Stimulated activated naive CD4-positive, alpha-beta T cell (primary cell): ENCODE measurements at regions not wholly inside any gene's neighbourhood (a gene's known extent, or its start where the extent isn't known, plus 50 kb on each side); places are given as distances from the start of the nearest gene placed in this dataset.

ENCODE experiments used
- DNase-seq, 6 experiments: peaks; one replicate each; lab custom pipeline; 2025; lab: John Stamatoyannopoulos, UW

DNA sequence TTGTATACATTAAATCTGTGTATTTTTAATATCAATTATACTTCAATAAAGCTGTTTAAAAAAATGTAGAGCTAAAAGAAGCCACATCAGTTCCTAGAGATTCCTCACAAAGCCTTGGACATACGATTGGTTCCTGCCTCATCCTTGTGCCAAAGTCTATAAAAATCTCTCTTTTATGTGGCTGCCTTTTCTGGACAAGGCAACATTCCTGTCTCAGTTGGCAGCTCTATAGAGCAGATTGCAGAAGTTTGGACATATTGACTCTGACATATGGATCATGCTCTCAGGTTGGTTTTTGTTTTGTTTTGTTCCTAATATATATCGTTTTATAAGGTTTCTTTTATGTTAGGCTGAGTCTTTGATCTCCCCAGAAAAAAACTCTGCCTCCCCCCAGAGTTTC, 148.9 kb downstream of the MAFB start:
- no peak for DNase-seq

DNA sequence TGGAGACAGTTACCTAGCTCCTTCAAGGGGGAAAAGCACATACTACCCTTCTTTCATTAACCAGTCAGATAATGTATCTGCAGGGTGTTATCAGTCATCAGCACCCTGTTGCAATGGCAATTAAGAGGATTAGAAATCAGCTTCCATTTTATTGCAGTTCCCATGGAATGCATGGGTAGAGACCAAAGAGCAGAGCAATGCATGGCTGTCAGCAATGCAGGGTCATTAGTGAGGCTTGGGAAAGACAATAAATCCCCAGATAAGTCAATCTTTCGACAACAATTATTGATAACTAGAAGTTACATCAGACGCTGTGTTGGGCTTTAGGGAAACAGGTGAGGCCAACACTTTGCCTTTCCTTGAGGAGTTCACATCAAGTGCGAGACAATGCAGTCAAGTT, 150.9 kb downstream of the MAFB start:
- no peak for DNase-seq

DNA sequence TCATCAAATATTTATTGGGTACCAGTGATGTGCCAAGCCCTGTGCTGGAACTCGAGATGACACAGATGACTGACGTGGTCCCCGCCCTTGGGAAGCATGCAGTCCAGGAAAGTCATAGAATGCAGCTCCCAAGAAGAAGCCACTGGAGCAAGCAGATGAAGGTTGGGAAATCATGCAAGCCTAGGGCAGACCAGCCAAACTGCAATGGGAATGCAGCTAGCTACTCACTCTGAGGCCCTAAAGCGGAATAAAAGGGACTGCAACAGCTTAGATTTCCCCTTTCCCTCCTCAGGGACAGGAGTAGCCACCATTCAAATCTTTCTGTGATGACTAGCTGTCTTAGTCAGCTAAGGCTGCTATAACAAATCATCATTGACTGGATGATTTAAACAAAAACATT, 152.2 kb downstream of the MAFB start:
- DNase-seq, result no peak

DNA sequence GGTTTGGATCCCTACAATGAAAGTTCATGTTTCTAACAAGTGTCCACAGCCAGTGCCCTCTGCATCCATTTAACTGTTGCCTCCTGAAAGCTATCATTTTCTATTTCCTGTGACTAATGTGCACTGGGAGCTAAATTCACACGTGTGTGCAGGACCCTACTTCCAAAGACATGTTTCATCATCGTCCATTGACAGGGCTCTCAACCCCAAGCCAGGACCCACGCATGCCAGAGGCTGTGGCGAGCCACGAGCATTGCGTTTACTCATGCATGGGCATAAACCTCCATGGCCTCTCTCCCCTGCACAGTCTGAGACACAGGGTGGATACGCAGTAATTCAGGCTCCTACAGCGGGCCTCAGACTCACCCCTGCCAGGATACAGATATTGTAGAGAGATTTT, 153.2 kb downstream of the MAFB start:
- DNase-seq, result no peak

DNA sequence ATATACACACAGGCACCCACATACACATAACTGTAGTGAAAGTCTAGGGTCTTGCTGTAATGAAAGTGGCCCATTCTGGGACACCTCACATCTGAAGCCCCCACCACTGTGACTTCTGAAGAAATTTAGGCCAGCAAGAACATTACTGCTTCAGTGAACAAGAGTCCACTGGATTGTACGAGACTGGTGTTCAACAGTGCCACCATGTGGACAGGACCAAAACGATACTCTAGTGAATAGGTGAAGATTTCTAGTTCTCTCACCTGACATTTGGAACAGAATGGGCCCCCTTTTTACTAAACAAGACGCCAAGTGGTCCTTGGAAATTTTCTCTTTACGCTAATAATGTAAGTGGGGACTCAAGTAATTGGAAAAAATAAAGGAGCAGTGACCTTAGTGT, 156.9 kb downstream of the MAFB start:
- DNase-seq, result no peak

DNA sequence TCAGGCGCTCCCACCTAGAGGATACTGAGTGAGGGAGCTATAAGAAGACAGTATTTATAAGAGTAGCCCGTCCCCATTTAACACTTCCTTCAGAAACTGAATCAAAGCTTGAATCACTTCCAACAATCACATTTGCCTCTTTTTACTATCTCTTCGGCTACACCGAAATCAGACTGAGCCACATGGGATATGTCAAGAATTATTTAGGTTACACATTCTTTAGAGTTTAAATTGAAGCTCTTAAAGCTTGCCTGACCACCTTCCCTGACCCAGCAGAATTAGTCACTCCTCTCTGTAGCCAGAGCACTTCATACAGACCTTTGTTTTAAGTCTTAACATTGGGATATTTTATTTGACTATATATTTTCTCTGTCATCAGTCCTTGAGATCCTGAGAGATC, 163.7 kb downstream of the MAFB start:
- no peak for DNase-seq

DNA sequence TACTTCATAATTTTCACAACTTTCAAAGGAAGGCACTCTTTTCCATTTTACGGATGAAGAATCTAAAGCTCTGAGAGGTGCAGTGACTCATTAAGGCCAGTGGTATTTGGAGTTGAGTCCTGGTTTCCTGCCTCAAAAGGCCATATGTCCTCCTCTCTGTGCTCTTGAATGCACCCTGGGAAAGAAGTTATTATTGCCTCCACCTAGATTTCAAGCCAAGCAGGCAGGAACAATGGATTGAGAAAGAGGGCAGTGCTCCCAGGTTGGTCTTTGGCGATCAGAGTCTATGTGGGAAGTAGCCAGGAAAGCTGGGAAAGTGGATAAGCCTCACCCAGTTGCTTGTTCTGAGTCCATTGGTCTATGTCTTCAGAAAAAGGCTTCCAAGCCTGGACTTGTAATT, 165.0 kb downstream of the MAFB start:
- no peak for DNase-seq

DNA sequence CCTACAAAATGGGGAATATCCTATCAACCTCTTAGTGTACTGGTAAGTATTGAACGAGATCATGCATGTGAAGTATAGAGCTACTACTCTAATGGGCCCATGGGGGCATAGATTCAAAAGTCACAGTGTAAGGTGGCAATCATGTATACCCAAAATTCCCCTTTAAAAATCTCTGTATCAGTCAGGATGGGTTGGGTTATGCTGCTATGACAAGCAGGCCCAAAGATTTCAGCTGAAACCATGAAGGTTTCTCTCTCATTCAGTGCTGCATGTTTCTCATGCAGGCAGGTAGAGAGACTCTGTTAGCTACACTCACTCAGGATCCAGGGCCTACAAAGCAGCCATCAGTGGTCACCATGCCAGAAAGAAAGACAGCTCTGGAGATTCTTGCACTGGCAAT, 166.6 kb downstream of the MAFB start:
- no peak for DNase-seq

DNA sequence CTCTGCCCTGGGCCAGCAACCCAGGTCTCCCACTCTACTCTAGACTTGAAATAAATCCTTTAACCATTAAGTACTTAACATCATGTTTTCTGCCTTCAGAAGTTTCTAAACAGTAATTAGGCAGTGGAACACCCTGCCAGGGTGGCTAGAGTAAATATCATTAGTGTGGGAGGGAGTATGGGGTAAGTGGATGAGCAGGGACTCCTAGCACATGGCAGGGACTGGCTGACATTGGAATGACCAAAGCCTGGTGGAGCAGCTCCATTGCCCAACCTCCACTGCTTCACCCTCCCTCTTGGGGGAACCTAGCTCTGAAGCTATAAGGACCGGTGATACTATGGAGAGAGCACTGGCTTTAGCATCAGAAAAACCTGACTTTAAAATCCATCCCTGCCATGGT, 167.1 kb downstream of the MAFB start:
- no peak for DNase-seq

DNA sequence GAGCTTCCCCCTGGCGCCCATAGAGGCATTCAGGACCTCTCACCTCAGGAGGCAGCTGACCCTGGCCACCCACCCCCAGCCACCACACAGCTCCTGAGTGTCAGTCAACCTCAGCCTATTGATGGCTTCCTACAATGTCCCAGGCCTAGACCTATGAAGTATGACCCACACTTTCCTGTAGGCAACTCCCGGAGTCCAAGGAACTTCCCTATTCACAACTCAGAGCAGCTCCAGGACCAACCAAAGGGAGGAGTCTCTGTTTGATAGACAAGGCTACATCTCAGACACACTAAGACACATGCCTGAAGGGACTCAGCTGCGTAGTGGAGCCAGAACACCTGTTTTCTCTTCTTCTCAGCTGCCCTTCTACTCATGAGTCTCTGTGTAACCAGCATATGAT, 169.1 kb downstream of the MAFB start:
- DNase-seq, result no peak

DNA sequence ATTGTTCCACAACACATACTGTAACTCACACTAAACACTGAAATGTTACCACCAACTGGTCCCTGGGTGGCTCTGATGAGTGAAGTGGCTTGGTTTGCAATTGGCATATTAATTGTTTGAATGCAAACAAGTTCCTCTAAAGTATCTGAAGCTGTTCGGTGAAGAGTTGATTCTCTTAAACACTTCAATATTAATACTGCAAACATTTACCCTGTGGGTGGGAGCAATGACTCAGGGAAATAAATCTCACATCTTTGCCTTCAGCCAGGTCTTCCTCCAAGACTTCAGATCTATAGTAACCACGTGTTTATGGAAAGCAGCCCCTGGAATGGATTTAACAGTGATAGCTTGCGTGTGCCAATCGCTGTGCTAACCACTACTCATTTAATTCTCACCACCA, 176.0 kb downstream of the MAFB start:
- DNase-seq, result no peak

DNA sequence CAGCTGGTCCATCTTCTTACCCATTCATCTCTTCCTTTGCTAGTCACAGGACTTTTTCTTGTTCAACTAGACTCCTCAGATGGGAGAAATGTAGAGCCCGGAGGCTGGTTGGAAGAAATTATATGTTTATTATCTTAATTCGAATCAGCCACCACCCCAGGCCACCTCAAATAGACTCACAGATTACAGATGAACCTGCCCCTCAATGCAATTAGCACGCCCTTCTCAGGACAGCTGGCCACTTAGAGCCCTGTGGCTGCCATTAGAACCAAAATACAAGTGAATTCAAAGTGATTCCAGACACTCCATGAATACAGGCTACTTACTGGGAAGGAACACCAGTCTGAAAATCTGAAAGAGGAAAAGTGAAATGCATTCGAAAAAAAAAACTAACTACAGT, 176.4 kb downstream of the MAFB start:
- no peak for DNase-seq

DNA sequence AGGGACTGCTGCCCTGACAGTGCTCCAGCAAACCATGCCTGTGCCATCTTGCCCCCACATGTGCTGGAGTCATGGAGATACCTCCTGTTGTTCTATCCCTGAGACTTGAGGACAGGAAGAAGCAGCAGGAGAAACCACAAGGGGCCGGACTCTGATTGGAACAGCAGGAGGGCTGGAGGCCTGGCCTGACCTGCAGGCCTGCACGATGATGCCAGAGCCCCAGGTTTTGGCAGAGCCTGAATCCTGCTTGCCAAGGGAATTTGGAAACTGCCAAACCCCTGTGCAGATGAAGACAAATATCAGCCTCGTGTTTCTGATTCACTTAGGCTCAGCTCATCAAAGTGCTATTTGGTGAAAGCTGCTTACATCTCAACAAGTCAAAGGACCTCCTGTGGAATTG, 177.6 kb downstream of the MAFB start:
- DNase-seq, result no peak

DNA sequence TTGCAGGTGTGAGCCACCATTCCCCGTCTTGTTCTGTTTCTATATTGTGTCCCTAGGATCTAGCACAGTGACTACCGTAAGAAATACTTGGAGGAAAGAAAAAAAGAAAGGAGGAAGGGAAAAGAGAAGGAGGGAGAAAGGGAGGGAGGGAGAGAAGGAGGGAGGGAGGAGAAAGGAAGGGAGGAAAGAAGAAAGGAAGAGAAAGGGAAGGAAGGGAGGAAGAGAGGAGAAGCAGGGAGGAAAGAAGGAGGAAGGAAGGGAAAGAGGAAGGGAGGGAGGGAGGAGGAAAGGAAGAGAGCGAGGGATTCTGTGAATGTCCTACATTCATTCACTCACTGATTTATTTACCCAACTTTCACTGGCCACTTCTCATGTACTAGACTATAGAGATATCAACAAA, 178.4 kb downstream of the MAFB start:
- DNase-seq, result no peak

DNA sequence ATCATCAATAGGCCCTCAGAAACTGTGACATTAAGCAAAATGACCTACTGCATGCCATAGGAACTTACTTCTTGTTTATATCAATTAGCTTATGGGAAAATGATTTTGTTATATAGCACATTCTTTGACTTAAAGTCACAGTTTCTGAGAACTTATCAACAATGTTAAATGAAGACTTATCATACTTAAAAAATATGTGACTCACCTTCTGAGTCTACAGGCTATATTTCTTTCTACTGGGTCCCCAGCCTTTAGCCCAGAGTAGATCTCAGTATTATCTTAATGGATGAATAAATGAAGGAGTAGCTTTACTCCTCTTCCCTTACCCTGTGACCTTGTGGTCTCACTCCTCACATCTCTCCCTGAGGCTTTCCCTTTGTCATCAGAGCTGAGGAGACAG, 180.2 kb downstream of the MAFB start:
- no peak for DNase-seq

DNA sequence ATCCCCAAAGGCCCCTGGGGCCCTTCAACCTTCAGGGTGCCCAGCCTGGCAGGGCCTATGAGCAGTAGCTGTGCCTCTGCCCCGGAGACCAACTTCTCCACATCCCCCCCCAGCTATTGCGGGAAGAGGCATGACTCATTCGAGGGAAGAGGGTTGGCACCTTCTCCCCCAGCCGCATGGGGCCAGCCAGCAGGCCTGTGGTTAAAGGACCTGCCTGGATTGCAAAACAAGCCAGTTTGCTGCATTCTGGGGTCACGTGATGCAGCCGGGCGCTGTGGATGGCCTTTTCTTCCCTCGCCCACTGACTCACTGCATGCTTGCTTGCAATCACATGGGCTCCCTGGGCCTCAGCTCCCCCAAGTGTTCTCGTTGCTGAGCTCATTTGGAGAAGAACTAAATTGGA, 182.5 kb downstream of the MAFB start:
- DNase-seq, result no peak

DNA sequence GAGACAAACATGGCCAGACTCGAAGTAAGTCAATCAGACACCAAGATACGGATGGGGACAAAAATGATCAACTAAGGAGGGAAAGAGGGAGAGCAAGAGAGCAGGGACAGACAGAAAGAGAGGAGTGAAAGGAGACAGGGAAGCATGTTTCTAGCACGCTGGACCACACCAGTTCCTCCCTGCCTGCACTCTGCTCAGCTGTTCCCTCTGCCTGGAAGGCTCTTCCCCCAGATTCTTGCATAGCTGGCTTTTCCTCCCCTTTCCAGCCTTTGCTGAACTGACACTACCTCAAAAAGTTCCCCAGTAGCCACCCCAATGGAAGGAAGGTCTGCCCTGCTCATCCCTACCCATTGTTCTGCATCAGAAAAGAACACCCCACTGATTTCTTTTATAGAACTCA, 185.9 kb downstream of the MAFB start:
- no peak for DNase-seq

DNA sequence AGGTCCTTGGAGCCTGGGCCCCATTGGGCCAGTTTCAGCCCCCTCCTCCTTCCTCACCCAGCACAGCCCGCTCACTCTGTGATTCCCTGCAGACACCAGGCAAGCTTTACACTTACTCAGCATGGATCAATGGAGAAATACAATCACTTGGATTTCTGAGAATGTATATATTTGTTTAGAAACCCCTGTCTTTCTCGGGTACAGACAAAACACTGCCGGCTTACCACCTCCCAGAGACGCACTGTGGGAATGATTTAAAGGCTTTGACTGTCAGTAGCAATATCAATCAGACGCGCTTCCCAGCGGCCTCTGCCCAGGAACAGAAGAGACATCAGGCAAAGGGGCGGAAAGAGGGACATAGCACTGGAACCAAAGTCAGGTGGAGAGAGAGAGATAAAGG, 186.5 kb downstream of the MAFB start:
- no peak for DNase-seq

DNA sequence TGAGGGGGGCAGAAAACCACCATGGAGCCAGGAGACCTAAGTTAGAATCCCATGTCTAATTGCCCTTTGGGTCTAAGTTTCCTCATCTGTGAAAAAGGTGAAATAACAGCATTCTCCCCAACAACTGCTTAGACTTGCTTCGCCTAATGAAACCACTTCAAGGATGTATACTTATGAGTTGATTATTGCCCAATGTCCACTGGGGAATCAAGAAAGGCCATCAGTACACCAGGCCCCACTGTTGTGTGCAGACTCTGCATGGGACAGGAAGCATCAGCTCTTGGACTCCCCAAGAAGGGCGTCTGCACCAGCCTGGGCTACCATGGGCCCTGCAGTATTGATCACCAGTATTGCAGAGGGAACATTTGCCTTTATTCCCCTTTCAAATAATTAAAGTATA, 189.6 kb downstream of the MAFB start:
- DNase-seq, result no peak

DNA sequence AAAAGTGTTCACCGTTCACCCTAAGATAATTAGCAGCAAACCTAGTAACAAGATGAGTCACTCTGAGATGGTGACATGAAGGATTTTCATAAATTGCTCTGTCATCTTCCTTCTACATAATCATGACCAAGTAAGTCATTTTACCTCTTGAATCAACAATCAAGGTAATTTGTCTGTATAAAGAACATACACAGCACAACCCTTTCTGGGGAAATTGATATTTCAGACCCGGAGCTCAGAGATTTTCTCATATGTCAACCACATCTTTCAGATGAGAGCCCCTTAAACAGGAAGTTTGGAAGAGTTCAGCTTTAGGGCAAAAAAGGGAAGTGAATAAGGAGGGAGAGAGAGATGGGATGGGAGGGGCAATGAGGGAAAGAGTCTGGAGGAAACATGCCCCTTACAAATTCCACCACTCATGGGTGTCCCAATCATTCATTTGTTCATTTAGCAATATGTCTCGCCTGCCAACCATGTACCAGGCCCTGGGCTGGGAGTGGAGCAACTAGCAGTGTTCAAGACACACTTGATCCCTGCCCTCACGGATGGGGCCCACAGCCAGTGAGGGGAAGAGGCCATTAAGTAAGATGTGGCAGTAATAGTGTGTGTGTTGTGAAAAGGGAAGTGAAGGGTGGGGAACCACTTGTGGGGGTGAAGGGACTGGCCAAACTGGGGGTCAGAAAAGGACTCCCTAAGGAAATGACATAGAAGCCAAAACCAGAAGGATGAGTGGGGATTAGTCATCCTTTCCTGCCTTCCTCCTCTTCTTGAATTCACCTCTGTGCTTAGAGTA, 190.9 kb downstream of the MAFB start:
- DNase-seq, result no peak

DNA sequence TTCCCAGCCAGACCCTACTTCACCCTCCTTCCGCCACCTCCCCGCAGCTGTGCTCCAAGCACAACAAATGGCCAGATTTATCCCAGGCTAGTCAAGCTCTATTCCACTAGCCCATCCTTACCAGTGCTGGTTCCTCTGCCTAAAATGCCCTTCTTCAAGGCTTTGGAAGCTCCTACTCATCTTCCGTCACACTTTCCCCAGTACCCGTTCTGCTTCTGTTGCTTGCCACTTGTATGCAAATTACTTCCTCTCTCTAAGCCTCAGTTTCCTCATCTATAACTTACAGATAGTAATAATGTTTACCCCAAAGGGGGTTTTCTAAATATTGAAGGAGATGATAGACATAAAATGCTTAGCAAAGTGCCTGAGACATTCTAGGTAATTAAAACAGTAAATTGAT, 193.1 kb downstream of the MAFB start:
- DNase-seq, result no peak

DNA sequence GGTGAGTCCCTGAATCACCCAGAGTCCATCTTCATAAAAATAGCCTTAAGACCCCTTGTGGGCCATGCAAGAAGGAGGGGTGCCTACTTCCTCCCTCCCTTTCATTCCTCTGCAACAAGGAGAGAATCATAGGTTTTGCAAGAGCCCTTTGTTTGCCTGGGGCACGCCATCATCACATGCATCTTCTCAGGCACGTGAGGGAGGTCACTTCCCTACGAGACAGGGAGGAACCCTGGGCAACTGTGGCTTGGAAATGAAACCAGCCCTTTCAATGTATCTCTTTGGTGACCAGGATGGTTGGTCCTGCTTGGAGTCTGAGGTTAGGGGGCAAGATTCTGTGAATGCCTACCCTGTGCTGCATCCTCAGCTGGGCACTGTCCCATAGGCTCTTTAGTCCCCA, 194.8 kb downstream of the MAFB start:
- no peak for DNase-seq

DNA sequence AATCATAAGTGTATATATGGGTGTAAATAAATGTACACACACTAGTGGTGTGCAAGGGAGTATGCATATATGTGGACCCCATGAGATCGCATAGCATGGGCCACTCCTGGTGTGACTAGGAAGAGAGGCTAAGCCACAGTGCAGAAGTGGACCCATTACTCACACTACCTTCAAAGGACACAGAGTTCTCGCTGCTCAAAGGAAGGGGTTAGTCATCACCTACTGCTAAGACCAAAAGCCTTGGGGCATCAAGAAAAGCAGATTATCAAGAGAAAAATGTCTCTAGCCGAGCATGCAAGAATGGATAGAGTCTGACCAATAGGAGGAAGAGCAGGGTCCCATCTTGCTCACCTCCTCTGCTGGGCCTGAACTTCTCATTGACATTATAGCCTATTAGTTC, 195.5 kb downstream of the MAFB start:
- DNase-seq, result no peak

DNA sequence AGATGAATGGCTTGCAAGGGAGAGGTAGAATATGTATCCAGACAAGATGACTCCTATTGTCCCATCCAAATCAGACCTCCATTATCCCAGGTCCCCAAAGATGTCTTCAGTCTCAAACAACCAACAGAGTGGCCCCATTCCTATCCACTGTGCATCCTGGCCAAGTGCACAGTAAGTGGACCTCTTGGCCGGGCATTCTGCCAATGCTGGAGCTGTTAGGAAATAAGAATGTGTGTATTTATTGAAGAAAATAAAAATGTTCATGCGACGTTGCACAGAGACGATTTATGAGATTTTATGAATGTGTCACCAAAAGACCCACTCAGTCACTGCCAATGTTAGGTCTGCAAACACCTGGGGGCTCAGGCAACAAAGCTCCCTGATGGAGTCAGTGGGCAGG, 196.0 kb downstream of the MAFB start:
- no peak for DNase-seq
